GM13976 (cell line): ENCODE measurements at regions not wholly inside any gene's neighbourhood (a gene's known extent, or its start where the extent isn't known, plus 50 kb on each side); places are given as distances from the start of the nearest gene placed in this dataset.

Experiments
- DNase-seq: peaks from one replicate; pipeline ENCODE4 v3.0.0; 2012; ENCODE audit warnings: low spot score
- in situ Hi-C: fragments of 300-500 bp; cut with MboI; formaldehyde crosslinking; loops from one replicate; pipeline ENCODE4 v1.12.0; 2022; ENCODE audit warnings: low sequenced_read_pairs, mixed read lengths, inconsistent platforms; ENCODE audit not compliant: unreplicated experiment
- TF ChIP-seq, protein P1 (sequence below): IDR thresholded peaks from 2 replicates; pipeline ENCODE4 v1.5.1; 2012; ENCODE audit warnings: borderline replicate concordance, mild to moderate bottlenecking; ENCODE audit not compliant: insufficient read depth; ENCODE audit errors: extremely low read depth, missing control alignments, control extremely low read depth

DNA sequence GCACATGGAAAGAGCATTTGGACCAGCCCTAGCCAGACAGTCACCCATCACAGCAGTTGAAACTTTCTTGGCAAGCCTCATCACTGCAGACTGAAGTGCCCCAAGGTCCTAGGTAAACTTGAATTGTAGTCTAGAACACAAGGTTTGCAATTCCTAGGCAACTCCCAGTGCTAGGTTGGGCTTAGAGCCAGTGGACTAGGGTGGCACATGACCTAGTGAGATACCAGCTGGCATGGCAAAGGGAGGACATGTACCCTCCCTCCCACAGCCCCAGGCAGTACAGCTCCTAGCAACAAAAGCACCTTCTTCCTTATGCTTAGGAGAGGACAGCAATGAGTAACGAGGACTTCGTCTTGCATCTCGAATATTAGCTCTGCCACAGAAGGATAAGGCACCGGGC lies 889.5 kb downstream of the JRKL start:
- TF ChIP-seq, protein P1, sequence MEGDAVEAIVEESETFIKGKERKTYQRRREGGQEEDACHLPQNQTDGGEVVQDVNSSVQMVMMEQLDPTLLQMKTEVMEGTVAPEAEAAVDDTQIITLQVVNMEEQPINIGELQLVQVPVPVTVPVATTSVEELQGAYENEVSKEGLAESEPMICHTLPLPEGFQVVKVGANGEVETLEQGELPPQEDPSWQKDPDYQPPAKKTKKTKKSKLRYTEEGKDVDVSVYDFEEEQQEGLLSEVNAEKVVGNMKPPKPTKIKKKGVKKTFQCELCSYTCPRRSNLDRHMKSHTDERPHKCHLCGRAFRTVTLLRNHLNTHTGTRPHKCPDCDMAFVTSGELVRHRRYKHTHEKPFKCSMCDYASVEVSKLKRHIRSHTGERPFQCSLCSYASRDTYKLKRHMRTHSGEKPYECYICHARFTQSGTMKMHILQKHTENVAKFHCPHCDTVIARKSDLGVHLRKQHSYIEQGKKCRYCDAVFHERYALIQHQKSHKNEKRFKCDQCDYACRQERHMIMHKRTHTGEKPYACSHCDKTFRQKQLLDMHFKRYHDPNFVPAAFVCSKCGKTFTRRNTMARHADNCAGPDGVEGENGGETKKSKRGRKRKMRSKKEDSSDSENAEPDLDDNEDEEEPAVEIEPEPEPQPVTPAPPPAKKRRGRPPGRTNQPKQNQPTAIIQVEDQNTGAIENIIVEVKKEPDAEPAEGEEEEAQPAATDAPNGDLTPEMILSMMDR, result no peak
- in situ Hi-C loops, result no loop called here
- no peak for DNase-seq

DNA sequence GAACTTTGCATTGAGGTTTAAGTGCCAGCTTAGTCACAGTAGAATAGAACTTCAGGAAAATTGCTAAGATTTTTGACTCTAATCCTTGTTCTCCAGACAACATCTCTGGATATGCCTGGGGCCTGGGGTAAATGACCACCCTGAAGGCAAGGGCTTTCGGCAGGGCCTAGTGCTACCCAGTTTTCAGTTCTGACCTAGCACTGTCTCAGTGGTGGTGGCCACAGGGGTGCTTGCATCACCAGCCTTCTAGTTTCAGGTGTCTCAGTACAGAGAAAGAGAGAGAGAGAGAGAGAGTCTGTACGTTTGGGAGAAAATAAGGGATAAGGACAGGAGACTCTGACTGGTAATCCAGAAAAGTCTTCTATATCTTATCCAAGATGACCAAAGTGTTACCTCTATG lies 890.5 kb downstream of the JRKL start:
- TF ChIP-seq, protein P1, result no peak
- in situ Hi-C loops, result no loop called here
- no peak for DNase-seq

DNA sequence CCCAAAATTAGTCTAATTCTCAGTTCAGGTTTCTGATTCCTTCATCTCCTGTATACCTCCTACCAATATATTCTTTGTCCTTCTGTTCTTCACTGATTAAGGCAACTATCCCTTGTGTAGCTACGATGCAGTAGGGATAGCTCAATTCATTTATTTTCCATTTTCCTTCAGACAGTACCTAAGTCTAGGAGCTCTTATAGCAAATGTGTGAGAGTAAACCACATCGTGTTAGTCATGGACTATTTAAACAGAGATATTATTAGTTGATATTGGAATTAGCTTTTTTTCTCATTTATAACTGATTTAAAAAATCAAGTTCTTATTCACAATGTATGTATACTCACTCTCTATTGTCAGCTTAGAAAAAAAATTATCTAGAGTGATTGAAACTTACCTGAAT lies 900.0 kb downstream of the JRKL start:
- TF ChIP-seq, protein P1, result no peak
- in situ Hi-C loops, result no loop called here
- no peak for DNase-seq

DNA sequence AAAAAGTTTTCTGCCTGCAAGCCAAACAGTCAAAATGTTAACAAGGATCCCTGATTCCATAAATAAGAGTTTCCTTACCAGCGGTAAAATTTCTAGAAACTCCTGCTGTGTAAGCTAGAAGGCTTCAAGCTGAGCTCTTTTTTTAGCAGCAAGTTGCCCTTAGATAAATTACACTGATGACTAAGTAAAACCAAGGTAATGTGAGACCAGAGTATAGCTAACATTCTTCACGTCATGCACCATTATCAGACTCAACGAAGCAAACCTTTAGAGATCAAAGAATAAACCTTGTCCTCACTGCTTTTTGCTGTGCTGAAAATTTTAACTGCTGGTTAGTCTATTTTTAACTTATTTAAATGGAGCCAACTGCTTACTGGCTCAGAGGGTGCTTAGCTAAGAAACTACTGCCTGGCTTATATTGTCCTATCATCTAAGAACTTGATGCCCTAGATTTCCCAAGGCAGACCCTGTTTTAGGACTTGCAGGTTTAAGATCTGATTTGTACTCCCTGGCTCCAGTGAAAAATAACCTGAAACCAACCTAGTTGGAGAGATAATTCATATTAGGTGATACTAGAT lies 900.7 kb downstream of the JRKL start:
- TF ChIP-seq, protein P1, result no peak
- no peak for DNase-seq
- in situ Hi-C loops, result no loop called here

DNA sequence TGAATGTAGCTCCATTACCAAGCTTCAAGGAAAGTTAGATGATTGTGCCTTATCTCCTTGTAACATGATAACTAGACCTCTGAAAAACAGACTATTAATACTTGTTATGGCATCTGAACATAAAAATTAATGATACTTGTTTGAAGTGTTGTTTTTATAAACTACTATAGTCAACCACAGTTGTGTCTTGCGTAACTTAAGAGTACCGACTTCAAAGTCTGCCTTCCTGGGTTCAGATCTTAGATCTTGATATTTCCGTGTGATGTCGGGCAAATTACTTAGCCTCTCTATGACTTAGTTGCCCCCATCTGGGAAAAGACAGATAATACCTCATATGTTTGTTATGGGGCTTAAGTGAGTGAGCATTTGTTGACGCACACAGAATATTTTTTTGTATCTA lies 906.5 kb downstream of the JRKL start:
- in situ Hi-C loops, result no loop called here
- TF ChIP-seq, protein P1, result no peak
- DNase-seq, result no peak

DNA sequence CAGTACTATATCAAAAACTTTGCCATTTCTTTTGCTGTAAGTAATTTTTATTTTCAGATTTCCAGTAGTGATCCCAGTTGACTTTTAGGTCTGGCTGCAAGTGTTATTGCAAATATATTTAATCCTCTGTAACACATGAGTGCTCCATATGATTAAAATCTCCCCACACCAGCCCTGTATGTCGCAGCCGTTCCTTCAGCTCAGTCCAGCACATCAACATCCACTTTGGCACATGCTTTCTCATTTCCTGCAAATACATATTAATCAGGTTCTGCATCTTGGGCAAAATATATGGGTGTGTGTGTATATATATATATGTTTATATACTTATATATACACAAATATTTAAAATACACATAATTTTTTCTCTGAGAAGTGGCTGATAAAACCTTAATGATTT lies 919.5 kb downstream of the JRKL start:
- no peak for DNase-seq
- in situ Hi-C loops, result no loop called here
- TF ChIP-seq, protein P1, result no peak
